ENCODE measurements at regions not wholly inside any gene's neighbourhood (a gene's known extent, or its start where the extent isn't known, plus 50 kb on each side); places are given as distances from the start of the nearest gene placed in this dataset.

GRCh38 chr3:177686671-177687070 lies 489.4 kb upstream of the TBL1XR1 start:
- TF ChIP-seq POLR2A (IDR thresholded peaks at IDR 0.05) (no peak), CTCF (IDR thresholded peaks at IDR 0.05) (no peak)
- DNase-seq: no peak
- H3K4me3 ChIP-seq: no peak overlapping the region
- intact Hi-C loops (cut with DNase I; ENCODE audit: low total_unique reads): no loop called here
- H3K27me3 ChIP-seq: no peaks in the 10 kb centered on the region
- H3K27ac ChIP-seq: no peak overlapping the region
- 92 to 95% methylated on average over 8 of the region's 8 CpGs for WGBS, 2 donors
- no peaks in the 10 kb centered on the region for H3K4me1 ChIP-seq
- H3K9me3 ChIP-seq: no peaks in the 10 kb centered on the region
- no peaks in the 10 kb centered on the region for H3K36me3 ChIP-seq (ENCODE audit: low read depth, missing control alignments)

- Histone ChIP-seq H3K27ac (no peak overlapping the region), H3K27me3 (no peaks in the 10 kb centered on the region), H3K36me3 (ENCODE audit: low read depth, missing control alignments) (no peaks in the 10 kb centered on the region), H3K9me3 (no peaks in the 10 kb centered on the region), H3K4me1 (no peaks in the 10 kb centered on the region), H3K4me3 (no peak overlapping the region)
- intact Hi-C loops (cut with DNase I; ENCODE audit: low total_unique reads): no loop called here
- no peak for TF ChIP-seq POLR2A (IDR thresholded peaks at IDR 0.05)
- TF ChIP-seq CTCF (IDR thresholded peaks at IDR 0.05): no peak
- WGBS, 2 donors: 58 to 73% methylated on average over 4 of the region's 4 CpGs
- no peak for DNase-seq
Observed at GRCh38 chr3:177687291-177687690, 490.0 kb upstream of the TBL1XR1 start.

- intact Hi-C loops (cut with DNase I; ENCODE audit: low total_unique reads): no loop called here
- WGBS, 2 donors: 91 to 94% methylated on average over 5 of the region's 5 CpGs
Observed at GRCh38 chr3:177688152-177688551, 490.9 kb upstream of the TBL1XR1 start.

GRCh38 chr3:177689077-177689476 lies 491.8 kb upstream of the TBL1XR1 start:
- H3K4me3 ChIP-seq: no peak overlapping the region
- TF ChIP-seq POLR2A (IDR thresholded peaks at IDR 0.05): no peak
- TF ChIP-seq CTCF (IDR thresholded peaks at IDR 0.05): no peak
- 93 to 94% methylated on average over 3 of the region's 3 CpGs for WGBS, 2 donors

More at GRCh38 chr3:177688152-177688551, 490.9 kb upstream of the TBL1XR1 start:
- H3K4me1 ChIP-seq: no peaks in the 10 kb centered on the region
- no peak for DNase-seq
- H3K4me3 ChIP-seq: no peak overlapping the region
- TF ChIP-seq CTCF (IDR thresholded peaks at IDR 0.05): no peak
- TF ChIP-seq POLR2A (IDR thresholded peaks at IDR 0.05): no peak
- no peak overlapping the region for H3K27ac ChIP-seq
- H3K27me3 ChIP-seq: no peaks in the 10 kb centered on the region
- H3K9me3 ChIP-seq: no peaks in the 10 kb centered on the region
- no peaks in the 10 kb centered on the region for H3K36me3 ChIP-seq (ENCODE audit: low read depth, missing control alignments)

GRCh38 chr3:177689869-177690268 lies 492.6 kb upstream of the TBL1XR1 start:
- H3K4me3 ChIP-seq: no peak overlapping the region
- intact Hi-C loops (cut with DNase I; ENCODE audit: low total_unique reads): no loop called here
- H3K36me3 ChIP-seq (ENCODE audit: low read depth, missing control alignments): no peaks in the 10 kb centered on the region
- no peaks in the 10 kb centered on the region for H3K27me3 ChIP-seq
- H3K27ac ChIP-seq: no peak overlapping the region
- TF ChIP-seq POLR2A (IDR thresholded peaks at IDR 0.05) (no peak), CTCF (IDR thresholded peaks at IDR 0.05) (no peak)
- 90 to 93% methylated on average over 4 of the region's 4 CpGs for WGBS, 2 donors
- DNase-seq: no peak
- no peaks in the 10 kb centered on the region for H3K4me1 ChIP-seq
- H3K9me3 ChIP-seq: no peaks in the 10 kb centered on the region

More at GRCh38 chr3:177689077-177689476, 491.8 kb upstream of the TBL1XR1 start:
- Histone ChIP-seq H3K4me1 (no peaks in the 10 kb centered on the region), H3K36me3 (ENCODE audit: low read depth, missing control alignments) (no peaks in the 10 kb centered on the region), H3K9me3 (no peaks in the 10 kb centered on the region), H3K27ac (no peak overlapping the region), H3K27me3 (no peaks in the 10 kb centered on the region)
- DNase-seq: no peak
- intact Hi-C loops (cut with DNase I; ENCODE audit: low total_unique reads): no loop called here

Data from testis (tissue), 2 donors.